Left ventricle myocardium superior (tissue), 1 donor: ENCODE measurements at regions not wholly inside any gene's neighbourhood (a gene's known extent, or its start where the extent isn't known, plus 50 kb on each side); places are given as distances from the start of the nearest gene placed in this dataset.
A peak's percentile ranks its signal among the peaks of the same experiment; 100 is the strongest.

Experiments used
- ATAC-seq: fragments of 200-7000 bp; cut with Tn5 transposase; one replicate; pipeline ENCODE4 v1.9.1; 2020; ENCODE audit warnings: mild to moderate bottlenecking, moderate library complexity
- DNase-seq: peaks from one replicate; pipeline ENCODE4 v3.0.0-alpha.2; 2020
- intact Hi-C: fragments of 100-400 bp; cut with micrococcal nuclease; formaldehyde crosslinking; loops from one replicate; pipeline ENCODE4 v1.11.0; 2022
- donor health status: DM: no; HTN: yes; CAD: no; lungs with severe emphysema.

DNA sequence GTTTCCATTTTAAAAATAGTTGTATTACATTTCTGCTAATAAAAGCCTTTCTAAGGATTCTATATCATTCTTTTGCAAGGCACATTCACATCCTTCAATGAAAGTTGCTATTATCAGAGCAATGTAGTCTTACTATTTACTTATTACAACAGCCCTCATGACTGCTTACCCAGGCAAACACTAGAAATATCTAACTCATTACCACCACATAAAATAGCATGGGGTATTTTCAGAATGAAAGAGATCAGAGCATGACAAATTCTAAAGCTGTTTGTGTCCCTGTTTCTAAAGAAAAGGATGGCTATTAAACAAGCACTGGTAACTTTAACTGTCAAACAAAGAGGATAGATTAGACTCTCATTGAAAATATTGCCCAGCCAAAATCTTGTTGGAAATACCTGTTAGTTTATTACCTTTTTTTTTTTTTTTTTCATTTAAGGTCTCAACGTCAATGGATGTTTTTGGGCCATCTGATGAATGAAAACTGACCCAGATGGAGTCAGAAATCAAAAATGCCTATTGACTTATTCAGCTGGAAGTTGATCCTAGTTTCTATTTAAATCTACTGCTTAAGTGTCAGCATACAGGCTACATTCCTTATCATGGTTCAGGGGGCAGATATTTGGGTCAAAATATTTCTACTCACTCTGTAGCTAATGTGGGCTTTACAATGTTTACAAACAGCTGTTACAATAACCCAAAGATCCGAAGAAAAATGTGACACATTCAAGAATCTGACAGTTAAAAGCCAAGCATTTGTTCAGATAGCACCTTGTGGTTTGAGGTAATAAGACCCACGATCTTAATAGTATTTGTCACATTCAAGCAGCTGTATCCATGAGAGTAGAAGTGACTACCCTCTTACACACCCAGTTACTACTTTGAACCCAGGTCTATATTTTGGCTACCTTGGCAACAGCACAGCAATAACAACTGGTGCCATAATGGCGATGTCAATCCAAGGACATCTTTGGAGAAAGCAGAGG lies 554.8 kb upstream of the MEF2C start:
- DNase-seq = no peak
- ATAC-seq = no peak
- intact Hi-C loops = no loop called here

DNA sequence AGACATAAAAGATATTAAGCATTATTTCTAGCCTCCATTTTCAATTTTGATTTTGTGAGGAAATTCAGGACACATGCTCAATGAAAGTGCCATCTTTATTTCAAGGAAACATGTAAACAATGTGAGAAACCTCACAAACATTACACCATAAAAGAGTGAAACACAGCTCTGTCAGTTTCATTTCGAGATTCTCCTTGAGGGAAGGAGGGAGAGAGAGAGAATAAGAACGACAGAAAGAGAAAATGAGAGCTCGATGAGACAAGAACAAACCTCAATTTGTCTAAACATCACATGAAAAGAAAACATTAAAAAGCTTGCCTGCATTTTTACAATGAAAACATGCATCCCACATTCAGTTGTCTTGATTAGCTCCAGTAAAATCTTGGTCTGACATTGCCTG lies 553.5 kb upstream of the MEF2C start:
- DNase-seq (no peak), ATAC-seq (no peak)
- intact Hi-C loops = no loop called here

DNA sequence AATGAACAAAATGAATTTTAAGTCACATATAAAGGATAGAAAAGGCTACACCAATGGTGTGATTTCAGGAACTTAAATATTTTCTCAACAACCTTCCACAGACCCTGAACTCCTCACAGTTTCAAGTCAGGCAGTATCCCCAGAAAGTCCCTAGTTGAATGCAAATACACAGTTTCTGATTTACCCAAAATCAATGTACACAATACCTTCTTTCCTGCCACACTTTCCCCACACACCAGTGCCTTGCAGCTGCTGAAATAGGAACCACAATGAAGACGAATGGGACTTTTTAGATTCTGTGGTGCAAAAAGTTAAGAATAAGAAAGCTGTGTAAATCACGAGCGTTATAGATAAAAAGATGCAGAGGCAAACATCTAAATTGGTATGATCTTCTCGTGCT lies 552.4 kb upstream of the MEF2C start:
- intact Hi-C loops = no loop called here
- DNase-seq (no peak), ATAC-seq (no peak)

DNA sequence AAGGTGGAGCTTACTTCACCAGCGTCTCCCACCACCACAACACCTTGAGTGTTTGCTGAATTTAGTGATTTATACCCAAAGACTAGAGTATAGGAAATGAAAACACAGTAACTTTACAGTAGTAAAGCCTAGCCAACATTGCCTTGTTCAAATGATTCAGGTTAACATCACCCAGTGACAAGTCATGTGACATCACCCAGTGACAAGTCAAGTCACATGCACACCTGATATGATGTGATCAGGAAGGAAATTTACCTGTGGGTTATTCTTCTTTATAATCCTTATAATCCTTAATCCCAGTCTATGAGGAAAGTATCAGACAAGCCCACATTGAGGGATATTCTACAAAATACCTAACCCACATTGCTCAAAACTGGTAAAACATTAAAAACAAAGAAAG lies 545.6 kb upstream of the MEF2C start:
- no peak for ATAC-seq
- DNase-seq = no peak
- intact Hi-C loops = no loop called here

DNA sequence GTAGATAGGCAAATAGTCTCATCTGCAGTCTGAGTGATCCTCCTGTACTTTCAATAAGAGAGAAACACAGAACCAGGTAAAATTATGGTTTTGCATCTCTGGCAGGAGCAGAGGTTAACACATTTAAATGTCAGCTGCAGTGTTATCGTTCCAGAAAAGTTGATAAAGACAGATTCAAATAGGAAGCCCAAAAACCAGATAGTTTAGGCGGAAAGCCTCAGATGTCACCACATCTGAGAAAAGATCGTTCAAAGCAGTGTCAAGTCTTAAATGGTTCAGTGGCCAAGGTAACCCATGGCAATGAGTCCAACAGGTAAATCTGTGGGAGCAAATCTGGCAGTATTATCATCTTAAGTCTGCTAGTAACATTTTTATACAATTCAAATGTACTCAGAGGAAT lies 542.1 kb upstream of the MEF2C start:
- intact Hi-C loops = no loop called here
- no peak for ATAC-seq
- no peak for DNase-seq

DNA sequence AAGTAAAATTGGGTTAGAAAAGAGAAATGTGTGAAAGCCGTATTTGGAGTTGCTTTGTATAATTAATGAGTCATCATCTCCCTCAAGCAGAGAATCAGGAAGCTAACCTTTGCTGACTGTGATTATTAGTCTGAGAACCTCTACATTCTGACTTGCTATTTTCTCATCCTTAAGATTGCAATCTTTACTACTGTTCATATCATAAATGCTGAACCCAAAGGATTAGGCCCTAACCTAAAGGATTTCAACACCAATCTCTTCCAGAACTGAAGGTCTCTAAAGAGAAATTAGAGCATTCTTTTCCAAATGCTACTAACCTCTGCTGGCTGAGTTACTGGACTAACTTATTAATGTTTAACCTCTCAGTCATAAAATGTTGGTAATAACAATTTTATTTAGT lies 538.1 kb upstream of the MEF2C start:
- intact Hi-C loops = no loop called here
- ATAC-seq (no peak), DNase-seq (no peak)

DNA sequence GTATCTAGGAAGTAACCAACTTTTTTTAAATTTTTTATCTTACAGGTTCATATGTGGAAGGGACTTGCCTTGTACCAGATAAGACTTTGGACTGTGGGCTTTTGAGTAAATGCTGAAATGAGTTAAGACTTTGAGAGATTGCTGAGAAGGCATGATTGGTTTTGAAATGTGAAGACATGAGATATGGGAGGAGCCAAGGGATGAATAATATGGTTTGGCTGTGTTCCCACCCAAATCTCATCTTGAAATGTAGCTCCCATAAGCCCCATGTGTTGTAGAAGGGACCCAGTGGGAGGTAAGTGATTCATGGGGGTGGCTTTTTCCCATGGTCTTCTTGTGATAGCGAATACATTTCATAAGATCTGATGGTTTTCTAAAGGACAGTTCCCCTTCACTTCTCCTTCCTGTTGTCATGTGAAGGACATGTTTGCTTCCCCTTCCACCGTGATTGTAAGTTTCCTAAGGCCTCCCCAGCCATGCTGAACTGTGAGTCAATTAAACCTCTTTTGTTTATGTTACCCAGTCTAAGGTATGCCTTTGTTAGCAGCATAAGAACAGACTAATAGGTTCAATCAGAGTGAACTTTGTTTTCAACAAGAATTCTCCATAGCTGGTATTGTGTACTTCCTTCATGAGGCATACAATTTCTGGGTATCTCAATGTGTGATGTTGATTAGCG lies 535.6 kb upstream of the MEF2C start:
- DNase-seq (no peak), ATAC-seq (no peak)
- intact Hi-C loops = no loop called here

DNA sequence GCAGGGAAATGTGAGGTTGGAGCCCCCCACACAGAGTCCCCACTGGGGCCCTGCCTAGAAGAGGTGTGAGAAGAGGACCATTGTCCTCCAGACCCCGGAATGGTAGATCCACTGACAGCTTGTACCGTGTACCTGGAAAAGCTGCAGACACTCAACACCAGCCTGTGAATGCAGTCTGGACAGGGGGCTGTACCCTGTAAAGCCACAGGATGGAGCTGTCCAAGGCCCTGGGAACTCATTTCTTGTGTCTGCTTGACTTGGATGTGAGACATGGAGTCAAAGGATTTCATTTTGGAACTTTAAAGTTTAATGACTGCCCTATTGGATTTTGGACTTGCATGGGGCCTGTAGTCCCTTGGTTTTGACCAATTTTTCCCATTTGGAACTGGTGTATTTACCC lies 535.0 kb upstream of the MEF2C start:
- intact Hi-C loops = no loop called here
- no peak for DNase-seq
- no peak for ATAC-seq

DNA sequence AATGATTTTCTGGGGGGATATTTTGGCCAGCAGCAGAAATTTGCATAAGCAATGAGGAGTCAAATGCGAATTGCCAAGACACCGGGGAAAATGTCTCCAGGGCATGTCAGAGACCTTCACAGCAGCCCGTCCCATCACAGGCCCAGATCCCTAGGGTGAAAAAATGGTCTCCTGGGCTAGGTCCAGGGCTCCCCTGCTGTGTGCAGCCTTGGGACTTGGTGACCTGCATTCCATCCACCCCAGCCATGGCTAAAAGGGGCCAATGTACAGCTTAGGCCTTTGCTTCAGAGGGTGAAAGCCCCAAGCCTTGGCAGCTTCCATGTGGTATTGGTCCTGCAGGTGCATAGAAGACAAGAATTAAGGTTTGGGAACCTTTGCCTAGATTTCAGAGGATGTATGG lies 534.5 kb upstream of the MEF2C start:
- intact Hi-C loops = no loop called here
- no peak for ATAC-seq
- no peak for DNase-seq

DNA sequence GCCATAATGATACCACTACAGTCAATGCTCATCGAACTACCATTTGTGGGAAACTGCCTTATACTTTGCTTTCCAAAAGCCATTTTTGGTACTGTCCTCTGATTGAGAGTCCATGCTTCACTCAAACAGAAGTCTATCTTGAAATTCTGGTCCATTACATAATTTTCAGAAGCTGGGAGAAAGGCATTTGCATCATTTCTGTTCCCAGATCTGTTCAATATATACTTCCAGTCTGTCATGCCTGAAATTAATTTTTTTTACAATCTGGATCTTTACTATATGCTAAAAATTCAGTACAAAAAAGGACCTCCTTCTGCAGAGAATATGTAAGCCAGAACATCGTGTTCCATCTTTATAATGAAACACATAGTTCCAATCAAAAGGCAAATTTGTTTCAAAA lies 528.9 kb upstream of the MEF2C start:
- intact Hi-C loops = no loop called here
- ATAC-seq = no peak
- no peak for DNase-seq

DNA sequence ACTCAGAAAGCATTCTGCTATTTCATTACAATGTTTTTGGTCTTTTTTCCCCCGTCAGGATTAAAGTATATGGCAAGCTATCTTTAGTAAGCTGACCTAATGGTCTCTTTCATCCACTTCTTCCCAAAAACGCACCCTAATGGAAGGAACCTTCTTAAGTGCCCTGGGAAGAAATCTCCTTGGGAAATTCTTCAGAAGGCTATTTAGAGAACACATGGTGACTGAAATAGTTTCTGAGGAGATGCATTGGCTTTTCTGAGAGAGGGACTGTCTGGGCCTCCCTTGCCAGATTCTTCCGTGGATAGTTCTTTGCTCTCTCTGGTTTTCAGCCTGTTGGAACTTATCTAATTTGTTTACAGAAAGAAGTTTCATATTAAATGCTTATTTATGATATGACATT lies 524.1 kb upstream of the MEF2C start:
- intact Hi-C loops = no loop called here
- DNase-seq (no peak), ATAC-seq (no peak)

DNA sequence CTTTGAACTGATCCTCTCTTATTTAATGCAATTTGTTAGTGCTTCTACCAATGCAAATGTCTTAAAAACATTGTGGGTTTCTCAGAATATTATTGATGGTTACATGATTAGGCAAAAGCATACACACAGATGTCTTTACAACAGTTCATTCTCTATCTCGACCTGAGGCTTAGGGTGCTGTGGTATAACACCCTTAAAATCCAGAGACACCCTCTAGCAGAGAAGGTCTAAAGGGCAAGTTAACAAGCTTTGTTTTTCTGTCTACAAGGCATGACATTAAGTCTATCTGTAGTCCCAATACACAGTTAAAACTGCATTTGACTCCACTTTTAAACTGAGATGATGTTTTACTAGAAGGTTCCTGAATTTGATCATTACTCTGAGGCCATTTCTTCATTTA lies 518.7 kb upstream of the MEF2C start:
- intact Hi-C loops = no loop called here
- ATAC-seq (no peak), DNase-seq (no peak)

DNA sequence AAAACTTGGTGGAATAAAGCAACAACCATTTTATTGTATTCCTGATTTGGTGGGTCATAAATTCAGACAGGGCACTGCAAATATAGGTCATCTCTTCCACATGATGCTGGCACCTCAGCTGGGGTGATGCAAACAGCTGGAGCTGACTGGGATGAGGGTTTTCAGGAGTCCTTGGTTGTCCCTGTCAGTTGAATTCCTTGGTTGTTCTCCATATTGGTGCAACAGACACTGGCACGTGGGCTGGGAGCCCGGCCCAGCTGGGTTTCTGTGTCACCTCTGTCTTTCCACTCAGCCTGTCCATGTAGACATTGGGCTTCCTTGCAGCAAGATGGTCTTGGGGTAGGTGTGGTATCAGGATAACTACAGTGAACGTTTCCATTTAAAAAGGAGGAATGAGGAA lies 518.0 kb upstream of the MEF2C start:
- DNase-seq (no peak), ATAC-seq (no peak)

DNA sequence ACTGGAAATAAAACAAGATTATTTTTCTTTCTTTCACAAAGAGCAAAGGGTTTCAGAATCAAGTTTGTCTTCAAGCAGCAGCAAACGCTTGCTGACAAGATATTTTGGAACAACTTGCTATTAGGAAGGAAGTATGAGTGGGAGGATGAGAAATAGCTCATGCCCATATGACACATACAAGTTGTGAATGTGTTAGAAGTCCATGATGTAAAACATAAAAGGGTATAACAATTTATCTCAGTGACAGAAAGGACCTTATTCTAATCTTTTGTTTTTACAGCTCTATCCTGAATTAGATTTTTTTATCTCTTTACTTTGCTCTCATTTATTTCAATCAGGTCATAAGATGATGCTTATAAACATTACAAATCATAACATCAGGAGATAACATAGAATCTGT lies 516.6 kb upstream of the MEF2C start:
- intact Hi-C loops = no loop called here
- no peak for DNase-seq
- no peak for ATAC-seq

More for the DNA sequence above, 518.0 kb upstream of the MEF2C start:
- intact Hi-C loops = no loop called here

DNA sequence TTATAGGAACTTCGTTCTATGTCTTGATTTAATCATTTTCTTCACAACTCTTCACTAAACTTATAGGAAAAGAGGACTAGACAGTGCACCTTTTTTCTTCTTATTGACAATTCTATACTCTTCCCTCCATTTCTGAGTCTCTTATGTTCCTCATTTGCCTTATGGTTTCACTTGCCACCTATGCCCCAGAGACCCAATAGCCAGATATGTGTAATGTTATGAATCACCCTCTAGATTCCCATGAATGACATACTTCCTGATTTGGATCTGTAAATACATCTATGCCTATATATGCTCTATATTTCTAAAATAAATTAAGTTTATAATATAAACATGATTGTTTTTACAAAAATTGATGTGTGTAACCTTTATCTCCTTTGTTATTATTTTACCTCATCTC lies 514.1 kb upstream of the MEF2C start:
- ATAC-seq (no peak), DNase-seq (no peak)

DNA sequence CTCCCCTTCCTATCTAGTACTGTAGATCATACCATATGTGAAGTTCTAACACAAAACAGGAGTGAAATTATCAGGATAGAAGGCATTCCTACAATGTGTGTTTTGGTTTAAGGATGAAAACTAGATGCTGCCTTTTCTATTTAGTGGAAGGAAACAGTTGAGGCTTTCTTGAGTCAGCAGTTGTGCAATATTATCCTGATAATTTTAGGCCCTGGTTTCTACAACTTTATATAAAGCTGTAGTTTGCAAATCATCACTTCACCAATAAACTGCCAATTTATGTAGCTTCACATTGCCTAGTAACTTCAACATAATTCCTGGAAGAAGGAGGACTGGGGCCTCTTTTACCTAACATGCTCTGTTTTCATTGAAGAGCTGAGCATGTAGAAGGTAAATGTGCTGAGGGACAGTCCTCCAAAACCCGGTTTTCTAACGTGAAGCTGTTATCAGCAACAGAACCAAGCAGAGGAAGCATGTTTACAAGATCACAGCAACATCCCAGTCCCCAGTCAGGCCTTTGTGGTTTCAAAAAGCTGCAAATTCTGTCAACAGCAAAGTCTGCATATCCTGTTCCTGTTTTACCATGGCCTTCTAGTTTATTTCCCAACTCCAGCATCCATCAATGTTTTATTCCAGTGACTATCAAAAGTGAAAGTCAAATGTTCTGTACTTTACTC lies 513.4 kb upstream of the MEF2C start:
- DNase-seq (no peak), ATAC-seq (peak; percentile 65)
- intact Hi-C loops = no loop called here

More for the DNA sequence above, 514.1 kb upstream of the MEF2C start:
- intact Hi-C loops = no loop called here

DNA sequence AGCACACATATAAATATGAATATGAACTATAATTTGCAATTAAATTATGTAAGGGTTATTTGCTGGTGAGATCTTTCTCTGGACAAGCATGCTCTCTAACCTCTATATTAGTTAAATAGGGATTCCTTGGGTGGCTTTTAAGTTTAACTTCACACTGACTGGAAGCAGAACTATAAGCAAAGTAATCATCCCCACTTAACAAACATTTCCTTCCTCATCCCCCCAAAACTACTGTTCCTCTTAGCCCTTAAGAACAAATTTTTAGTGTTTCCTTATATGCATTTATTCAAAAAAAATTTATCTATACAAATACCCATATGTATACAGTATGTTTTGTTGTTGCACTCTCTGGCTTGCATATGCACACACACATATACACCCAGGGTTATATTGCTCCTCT lies 512.1 kb upstream of the MEF2C start:
- DNase-seq (no peak), ATAC-seq (no peak)
- intact Hi-C loops = no loop called here

DNA sequence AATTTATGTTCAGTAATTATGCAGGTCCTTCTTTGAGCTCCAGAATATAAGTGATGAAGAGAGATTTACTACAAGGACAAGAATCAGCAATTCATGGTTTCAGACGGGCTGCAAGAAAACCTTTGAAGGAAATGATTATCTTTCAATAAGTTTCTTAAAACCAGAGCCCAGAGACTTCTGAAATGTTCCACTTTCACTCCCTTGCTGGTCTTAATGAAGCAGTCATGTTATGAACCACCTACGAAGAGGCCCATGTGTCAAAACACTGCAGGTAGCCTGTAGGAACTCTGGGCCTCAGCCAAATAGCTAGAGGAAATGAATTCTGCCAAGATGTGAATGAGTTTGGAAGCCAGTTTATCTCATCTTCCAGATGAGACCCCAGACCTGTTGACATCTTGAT lies 505.9 kb upstream of the MEF2C start:
- no peak for ATAC-seq
- DNase-seq = no peak
- intact Hi-C loops = no loop called here

DNA sequence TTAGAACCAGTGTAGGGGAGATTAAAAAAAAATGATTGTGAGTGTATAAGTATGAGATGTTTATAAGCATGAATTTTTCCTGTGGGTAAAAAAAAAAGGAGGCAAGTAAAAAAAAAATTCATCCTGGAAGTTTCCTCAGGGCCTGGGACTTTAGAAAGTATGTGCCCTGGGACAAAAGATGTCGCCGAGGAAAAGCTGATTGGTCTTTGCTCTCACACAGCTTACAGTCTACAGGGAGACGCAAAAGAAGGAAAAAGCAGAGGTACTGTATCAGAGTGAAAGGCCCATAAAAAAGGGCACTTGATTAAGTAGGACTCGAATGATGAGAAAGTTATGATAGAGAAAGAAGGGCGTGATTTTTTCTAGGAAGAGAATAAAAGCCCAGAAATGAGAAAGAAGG lies 501.4 kb upstream of the MEF2C start:
- intact Hi-C loops = no loop called here
- DNase-seq = no peak

DNA sequence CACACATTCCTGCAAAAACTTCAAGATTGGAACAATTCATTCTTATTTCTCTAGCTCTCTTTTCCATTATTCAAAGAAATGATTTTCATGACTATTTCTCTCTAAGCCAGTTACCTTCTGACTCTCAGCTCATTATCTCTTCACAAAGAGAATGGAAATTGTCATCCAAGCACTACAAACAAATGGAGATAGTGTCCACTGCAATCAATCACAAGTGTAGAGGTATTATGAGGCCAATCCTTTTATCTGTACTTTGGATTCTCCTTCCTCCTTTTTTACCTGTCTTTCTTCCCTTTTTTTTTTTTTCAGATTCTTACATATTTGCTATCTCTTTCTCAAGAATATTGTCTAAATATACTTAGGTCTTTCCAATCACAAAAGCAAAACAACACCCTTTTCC lies 497.7 kb upstream of the MEF2C start:
- DNase-seq = no peak
- ATAC-seq = no peak
- intact Hi-C loops = no loop called here

More for the DNA sequence above, 501.4 kb upstream of the MEF2C start:
- ATAC-seq = no peak
